SK-N-SH treated with all-trans-retinoic acid at 6 μM for 48 hours (cell line): ENCODE measurements at regions not wholly inside any gene's neighbourhood (a gene's known extent, or its start where the extent isn't known, plus 50 kb on each side); places are given as distances from the start of the nearest gene placed in this dataset.

Source experiments
- ARNTL ChIP-seq: fragments of 450-650 bp; formaldehyde crosslinking; IDR thresholded peaks from 2 replicates; pipeline ENCODE4 v1.5.0; 2020; ENCODE audit warnings: low read depth, mild to moderate bottlenecking, moderate library complexity, borderline replicate concordance
- ESRRG ChIP-seq: fragments of 250-450 bp; sonication (Bioruptor Pico); IDR thresholded peaks from 2 replicates; pipeline ENCODE4 v1.6.1; 2021; ENCODE audit warnings: mild to moderate bottlenecking
- GLIS3 ChIP-seq: fragments of 250-450 bp; sonication (Bioruptor Pico); IDR thresholded peaks from 2 replicates; pipeline ENCODE4 v1.5.0; 2020; ENCODE audit warnings: mild to moderate bottlenecking, moderate library complexity
- ISL1 ChIP-seq: fragments of 250-450 bp; sonication (Bioruptor Pico); IDR thresholded peaks from 2 replicates; pipeline ENCODE4 v2.1.2; 2022; ENCODE audit warnings: mild to moderate bottlenecking, moderate library complexity
- RARB ChIP-seq: fragments of 250-450 bp; sonication (Bioruptor Pico); IDR thresholded peaks from 2 replicates; pipeline ENCODE4 v1.8.0; 2021; ENCODE audit warnings: mild to moderate bottlenecking, moderate library complexity
- SNAI2 ChIP-seq: fragments of 250-450 bp; sonication (Bioruptor Pico); IDR thresholded peaks from 2 replicates; pipeline ENCODE4 v1.5.0; 2020; ENCODE audit warnings: mild to moderate bottlenecking, moderate library complexity
- TCF4 ChIP-seq: fragments of 250-450 bp; sonication (Bioruptor Pico); IDR thresholded peaks from 2 replicates; pipeline ENCODE4 v1.8.0; 2021; ENCODE audit warnings: mild to moderate bottlenecking, moderate library complexity, borderline replicate concordance
- ZC3H10 ChIP-seq: fragments of 250-450 bp; sonication (Bioruptor Pico); IDR thresholded peaks from 2 replicates; pipeline ENCODE4 v1.5.1; 2021; ENCODE audit warnings: mild to moderate bottlenecking, moderate library complexity
- ZFP3 ChIP-seq: fragments of 250-450 bp; sonication (Bioruptor Pico); IDR thresholded peaks from 2 replicates; pipeline ENCODE4 v1.5.0; 2020; ENCODE audit warnings: mild to moderate bottlenecking, moderate library complexity
- ZNF70 ChIP-seq: fragments of 450-650 bp; formaldehyde crosslinking; IDR thresholded peaks from 2 replicates; pipeline ENCODE4 v1.5.0; 2020; ENCODE audit warnings: mild to moderate bottlenecking, moderate library complexity
- ZNF8 ChIP-seq: fragments of 450-650 bp; formaldehyde crosslinking; IDR thresholded peaks from 2 replicates; pipeline ENCODE4 v1.5.0; 2020; ENCODE audit warnings: mild to moderate bottlenecking, moderate library complexity
- TF ChIP-seq, protein P1 (sequence below): fragments of 250-450 bp; sonication (Bioruptor Pico); IDR thresholded peaks from 2 replicates; pipeline ENCODE4 v1.5.0; 2020; ENCODE audit warnings: mild to moderate bottlenecking, moderate library complexity
- TF ChIP-seq, protein P2 (sequence below): fragments of 250-450 bp; sonication (Bioruptor Pico); IDR thresholded peaks from 2 replicates; pipeline ENCODE4 v1.8.0; 2020; ENCODE audit warnings: mild to moderate bottlenecking, moderate library complexity, borderline replicate concordance
- TF ChIP-seq, protein P3 (sequence below): fragments of 250-450 bp; sonication (Bioruptor Pico); IDR thresholded peaks from 2 replicates; pipeline ENCODE4 v1.5.1; 2020; ENCODE audit warnings: low read depth, mild to moderate bottlenecking, moderate library complexity

DNA sequence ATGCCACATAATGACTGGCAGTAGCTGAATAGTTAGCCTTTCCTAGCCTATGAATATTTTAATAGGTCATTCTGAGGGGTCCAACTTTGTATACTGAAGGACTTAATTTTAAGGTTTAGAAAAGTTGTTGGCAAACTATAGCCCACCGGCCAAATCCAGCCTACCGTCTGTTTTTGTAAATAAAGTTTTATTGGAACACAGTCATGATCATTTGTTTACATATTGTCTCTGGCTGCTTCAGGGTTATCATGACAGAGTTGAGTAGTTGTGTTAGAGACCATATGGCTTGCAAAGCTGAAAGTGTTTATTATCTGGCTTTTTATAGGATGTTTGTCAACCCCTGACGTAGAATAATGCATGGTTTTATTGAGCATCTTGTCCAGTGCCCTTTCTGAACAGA lies 73.4 kb downstream of the NTMT2 start:
- TF ChIP-seq ARNTL (CRISPR knock-in tag): no peak
- no peak for TF ChIP-seq ZNF8 (CRISPR knock-in tag)
- TF ChIP-seq ZNF70 (CRISPR knock-in tag): no peak
- TF ChIP-seq SNAI2: no peak
- TF ChIP-seq TCF4 (CRISPR knock-in tag): no peak
- TF ChIP-seq, protein P1, sequence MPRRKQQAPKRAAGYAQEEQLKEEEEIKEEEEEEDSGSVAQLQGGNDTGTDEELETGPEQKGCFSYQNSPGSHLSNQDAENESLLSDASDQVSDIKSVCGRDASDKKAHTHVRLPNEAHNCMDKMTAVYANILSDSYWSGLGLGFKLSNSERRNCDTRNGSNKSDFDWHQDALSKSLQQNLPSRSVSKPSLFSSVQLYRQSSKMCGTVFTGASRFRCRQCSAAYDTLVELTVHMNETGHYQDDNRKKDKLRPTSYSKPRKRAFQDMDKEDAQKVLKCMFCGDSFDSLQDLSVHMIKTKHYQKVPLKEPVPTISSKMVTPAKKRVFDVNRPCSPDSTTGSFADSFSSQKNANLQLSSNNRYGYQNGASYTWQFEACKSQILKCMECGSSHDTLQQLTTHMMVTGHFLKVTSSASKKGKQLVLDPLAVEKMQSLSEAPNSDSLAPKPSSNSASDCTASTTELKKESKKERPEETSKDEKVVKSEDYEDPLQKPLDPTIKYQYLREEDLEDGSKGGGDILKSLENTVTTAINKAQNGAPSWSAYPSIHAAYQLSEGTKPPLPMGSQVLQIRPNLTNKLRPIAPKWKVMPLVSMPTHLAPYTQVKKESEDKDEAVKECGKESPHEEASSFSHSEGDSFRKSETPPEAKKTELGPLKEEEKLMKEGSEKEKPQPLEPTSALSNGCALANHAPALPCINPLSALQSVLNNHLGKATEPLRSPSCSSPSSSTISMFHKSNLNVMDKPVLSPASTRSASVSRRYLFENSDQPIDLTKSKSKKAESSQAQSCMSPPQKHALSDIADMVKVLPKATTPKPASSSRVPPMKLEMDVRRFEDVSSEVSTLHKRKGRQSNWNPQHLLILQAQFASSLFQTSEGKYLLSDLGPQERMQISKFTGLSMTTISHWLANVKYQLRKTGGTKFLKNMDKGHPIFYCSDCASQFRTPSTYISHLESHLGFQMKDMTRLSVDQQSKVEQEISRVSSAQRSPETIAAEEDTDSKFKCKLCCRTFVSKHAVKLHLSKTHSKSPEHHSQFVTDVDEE (CRISPR knock-in tag): no peak
- TF ChIP-seq, protein P2, sequence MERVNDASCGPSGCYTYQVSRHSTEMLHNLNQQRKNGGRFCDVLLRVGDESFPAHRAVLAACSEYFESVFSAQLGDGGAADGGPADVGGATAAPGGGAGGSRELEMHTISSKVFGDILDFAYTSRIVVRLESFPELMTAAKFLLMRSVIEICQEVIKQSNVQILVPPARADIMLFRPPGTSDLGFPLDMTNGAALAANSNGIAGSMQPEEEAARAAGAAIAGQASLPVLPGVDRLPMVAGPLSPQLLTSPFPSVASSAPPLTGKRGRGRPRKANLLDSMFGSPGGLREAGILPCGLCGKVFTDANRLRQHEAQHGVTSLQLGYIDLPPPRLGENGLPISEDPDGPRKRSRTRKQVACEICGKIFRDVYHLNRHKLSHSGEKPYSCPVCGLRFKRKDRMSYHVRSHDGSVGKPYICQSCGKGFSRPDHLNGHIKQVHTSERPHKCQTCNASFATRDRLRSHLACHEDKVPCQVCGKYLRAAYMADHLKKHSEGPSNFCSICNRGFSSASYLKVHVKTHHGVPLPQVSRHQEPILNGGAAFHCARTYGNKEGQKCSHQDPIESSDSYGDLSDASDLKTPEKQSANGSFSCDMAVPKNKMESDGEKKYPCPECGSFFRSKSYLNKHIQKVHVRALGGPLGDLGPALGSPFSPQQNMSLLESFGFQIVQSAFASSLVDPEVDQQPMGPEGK (CRISPR knock-in tag): no peak
- no peak for TF ChIP-seq ZC3H10 (CRISPR knock-in tag)
- no peak for TF ChIP-seq ZFP3 (CRISPR knock-in tag)
- TF ChIP-seq, protein P3, sequence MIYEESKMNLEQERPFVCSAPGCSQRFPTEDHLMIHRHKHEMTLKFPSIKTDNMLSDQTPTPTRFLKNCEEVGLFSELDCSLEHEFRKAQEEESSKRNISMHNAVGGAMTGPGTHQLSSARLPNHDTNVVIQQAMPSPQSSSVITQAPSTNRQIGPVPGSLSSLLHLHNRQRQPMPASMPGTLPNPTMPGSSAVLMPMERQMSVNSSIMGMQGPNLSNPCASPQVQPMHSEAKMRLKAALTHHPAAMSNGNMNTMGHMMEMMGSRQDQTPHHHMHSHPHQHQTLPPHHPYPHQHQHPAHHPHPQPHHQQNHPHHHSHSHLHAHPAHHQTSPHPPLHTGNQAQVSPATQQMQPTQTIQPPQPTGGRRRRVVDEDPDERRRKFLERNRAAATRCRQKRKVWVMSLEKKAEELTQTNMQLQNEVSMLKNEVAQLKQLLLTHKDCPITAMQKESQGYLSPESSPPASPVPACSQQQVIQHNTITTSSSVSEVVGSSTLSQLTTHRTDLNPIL (CRISPR knock-in tag): no peak
- no peak for TF ChIP-seq ESRRG (CRISPR knock-in tag)
- no peak for TF ChIP-seq ISL1 (CRISPR knock-in tag)
- no peak for TF ChIP-seq GLIS3 (CRISPR knock-in tag)
- no peak for TF ChIP-seq RARB (CRISPR knock-in tag)
